ENCODE measurements at regions not wholly inside any gene's neighbourhood (a gene's known extent, or its start where the extent isn't known, plus 50 kb on each side); places are given as distances from the start of the nearest gene placed in this dataset.
"Not testable (repeated sequence)": the region's sequence is repeated elsewhere in the genome, so short reads cannot be mapped to it uniquely, and the experiment has no call there.

DNA sequence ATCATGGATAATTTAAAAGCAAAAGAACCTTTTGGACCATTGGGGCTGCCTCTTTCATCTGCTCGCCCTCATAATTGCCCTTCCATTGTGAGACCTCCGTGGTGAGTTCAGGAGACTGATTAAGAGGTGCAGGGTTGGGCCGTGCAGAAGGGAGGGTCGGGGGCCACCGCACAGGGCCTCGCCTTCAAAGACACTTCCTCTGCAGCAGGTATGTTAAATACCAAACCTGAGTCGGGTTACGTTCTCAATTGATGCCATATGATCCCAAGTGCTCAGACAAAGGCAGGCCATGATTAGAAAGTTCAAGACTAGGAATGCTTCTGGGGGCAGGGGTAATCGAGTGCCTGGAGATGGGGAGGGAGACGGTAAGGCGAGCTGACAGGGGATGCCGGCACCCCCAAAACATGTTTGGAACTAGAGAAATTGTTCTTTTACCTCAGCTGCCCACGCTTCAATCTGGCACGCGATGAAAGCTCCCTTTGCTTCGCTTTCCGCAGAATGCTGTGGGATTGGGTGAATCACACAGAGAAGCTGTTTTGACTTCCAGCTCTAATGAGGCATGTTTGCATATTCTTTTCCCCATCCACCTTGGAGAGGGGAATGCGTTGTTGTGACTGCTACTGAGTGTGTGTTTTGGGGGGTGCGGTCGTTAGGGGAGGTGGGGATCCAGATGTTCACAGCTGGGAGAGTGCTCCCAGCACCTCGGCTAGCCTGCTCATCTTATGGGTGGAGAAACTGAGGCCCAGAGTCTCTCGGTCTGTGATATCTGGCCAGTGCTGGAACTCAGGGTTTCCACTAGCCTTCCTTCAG lies 309.1 kb downstream of the MYCN start:
- DNase-seq = peak; percentile 40

DNA sequence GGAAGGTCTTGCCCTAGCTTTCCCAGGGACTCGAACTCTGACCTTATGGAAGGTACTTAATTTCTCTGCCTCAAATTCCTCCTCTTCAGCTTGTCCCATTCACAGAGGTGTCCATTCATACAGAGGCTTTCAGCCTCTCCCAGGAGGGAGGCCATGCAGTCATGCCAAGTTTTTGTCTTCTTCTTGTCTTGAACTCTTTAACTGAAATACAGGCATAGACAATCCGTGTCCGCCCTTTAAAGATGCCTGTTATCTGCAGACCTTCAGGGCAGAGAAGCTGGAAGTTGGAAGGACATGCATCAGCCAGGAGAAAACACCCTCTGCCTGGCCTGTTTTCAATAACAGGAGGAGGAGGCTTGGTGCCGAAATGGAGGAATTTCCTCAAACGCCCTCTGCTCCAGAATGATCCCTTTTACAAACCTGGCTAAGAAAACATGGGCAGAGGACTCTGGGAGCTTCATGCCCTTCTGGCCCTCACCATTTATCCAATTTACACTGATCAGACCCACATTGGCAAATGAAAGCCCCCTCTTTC lies 308.3 kb downstream of the MYCN start:
- peak; percentile 50 for DNase-seq

DNA sequence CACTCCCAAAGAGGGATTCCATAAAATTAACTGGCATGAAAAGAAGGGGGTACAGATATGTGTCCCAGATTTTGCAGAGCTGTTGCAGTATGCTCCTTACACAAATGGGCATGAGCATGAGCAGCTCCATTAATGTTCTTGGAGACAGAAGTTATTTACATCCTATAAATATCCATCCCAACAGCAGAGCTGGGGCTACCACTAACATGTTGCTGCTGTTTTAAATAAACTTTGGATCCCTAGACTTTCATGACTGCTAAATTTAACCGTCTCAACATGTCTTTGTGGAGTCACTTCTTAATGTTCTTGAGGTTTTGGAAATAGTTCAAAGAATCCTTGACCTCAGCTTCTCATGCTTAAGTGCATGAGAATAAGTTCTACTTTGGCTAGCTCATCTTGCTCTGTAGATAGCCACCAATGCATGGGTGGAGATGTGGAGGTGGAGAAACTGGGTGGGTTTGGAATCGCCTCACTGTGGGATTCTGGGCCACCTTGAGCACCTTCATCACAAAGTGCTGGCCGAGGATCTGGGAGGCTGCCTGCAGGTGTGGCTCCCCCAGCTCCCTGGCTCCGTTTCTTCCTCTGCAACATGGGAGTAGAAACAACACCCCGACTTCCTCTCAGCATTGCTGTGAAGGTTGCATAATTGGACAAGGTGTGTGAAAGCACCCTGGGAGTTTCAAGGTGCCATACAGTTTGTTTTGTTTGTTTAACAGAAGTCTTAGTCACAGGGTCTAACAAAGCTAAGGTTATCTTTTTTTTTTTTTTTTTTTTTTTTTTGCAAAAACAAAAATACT lies 307.2 kb downstream of the MYCN start:
- DNase-seq = peak; percentile 20

DNA sequence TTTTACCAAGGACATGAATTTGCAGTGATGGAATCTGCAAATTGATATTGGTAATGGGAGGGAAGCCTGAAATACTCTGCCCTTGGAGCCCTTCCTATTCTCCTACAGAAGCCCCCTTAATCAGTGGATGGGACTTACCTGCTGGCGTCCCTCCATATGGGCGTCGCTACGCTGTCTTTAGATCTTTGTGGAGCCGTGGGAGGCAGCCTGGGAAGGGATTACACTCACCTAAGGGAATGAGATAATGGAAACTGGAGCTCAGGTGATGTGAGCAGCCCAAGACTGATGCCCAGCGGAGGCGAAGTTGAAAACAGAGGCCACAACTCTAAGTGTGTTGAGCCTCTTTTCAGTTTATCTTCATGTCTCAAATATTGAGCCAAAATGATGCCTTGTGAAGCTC lies 306.6 kb downstream of the MYCN start:
- peak; percentile 38 for DNase-seq

DNA sequence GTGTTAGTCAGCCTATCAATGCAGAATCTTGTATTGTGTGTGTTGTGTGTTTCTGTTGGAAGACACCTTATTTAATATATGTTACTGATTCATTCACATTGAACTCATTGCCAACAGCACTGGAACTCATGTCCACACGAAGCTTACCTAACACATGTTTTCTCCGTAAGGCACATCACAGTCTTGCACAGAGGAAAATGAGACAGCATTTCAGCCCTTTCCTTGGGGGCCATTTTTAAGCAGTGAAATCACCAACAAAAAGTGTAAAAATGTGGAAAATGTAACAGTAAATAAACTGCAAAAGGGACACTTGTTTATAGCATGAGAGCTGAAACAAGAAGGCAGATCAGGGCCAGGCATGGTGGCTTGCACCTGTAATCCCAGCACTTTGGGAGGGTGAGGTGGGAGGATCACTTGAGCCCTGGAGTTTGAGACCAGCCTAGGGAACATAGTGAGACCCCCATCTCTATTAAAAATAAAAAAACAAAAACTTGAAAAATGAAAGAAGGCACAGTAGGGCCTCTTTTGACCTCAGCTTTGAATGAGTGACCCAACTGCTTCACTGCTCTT lies 306.0 kb downstream of the MYCN start:
- DNase-seq = peak; percentile 14

DNA sequence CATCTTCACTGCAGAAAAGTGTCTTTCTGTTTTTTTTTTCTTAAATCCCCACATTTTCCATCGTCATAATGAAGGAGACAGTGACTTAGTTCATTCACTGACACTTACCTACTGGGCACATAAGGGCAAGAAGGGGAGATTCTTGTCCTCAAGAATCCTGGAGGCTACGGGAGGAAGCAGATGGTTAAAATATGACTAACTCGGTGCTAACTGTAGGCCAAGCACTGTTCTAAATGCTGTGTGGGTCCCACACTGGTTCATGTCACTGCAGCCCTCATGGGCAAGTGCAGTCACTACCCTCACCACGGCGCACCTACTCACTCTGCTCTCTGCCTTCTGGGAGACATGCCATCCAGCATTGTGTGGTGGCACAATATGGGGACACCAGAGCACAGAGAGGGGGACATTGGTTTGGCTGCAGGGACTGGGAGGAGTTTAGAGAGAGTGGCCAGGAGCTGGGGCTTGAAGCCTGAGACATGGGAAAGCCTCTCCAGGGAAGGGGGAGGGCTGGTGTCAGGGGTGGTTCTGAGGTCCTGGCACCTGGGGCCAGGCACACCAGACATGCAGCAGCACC lies 305.2 kb downstream of the MYCN start:
- peak; percentile 22 for DNase-seq

DNA sequence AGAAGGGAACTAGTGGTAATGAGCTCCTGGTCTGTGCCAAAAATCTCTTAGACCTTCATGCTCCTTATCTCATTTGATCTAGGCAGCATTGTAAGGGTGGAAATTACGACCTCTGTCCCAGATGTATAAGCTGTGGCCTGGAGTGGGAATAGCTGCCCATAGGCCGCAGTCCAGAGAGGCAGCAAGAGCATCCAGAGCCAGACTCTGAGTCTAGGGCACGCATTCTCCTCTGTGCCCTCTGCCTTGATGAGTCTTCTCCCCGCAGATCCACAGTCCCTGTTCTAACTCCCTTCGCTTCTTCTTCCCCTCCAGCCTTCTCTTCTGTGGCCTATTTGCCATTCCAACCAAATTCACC lies 304.6 kb downstream of the MYCN start:
- peak; percentile 21 for DNase-seq

DNA sequence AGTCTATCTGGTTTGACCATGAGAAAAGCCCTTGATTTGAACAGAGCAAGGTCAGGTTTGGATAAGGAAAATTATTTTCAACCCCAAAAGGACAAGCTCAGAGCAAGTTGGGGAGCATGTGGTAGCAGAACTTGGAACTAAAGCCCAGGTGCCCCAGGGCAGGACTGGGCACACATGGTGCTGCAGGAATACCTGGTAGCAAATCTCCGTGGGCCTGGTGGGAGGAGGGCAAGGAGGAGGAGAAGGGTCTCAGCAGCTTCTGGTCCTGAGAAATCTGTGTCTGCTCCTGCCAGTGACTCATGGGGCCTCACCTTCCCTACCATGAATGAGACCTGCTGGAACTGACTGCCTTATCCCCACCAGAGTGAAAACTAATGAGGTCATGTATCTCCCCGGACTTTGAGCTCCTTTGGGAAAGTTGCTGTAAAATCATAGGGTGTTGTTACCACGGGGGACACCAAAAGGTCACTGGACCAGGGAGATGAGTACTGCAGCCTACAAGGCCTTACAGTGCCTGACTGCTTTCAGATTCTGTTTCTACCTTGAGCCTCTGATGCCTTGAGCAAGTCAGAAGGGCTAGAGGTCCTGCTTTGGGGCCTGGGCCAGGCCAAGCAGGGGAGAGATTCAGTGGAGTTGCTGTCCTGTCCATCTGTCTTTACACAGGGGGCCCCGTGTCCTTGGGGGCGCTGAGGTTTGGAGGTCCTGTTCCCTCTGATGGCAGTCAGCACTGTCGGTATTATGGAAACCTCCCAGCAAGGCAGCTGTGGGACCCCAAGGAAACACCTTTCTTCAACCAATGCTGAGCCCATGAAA lies 304.0 kb downstream of the MYCN start:
- DNase-seq = peak; percentile 43

DNA sequence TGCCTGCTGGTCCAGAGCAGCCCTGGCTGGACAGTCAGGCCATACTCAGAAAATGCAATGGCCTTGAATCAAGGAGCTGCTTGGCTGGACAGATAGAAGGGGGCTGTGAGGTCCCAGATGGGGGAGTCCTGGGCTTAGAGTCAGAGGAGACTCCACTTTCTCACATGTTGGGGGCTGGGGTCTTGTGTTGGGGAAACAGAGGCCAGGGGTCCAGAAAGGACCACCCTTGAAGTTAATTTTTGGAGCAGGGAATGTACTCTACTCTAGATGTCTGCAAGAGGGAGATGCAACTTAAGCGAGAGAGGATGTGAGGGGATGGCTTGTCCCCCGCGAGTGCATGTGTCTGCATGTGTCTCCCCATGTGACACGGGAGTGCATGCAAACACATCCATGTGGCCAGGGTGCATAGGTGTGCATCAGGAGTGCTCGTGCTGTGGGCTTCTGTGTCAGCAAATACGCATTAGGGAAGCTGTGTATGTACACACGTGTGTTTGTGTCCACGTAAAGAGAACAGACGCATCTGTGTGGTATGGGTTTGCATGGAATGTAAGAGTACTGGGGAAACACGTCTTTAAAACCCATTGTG lies 303.2 kb downstream of the MYCN start:
- peak; percentile 31 for DNase-seq

DNA sequence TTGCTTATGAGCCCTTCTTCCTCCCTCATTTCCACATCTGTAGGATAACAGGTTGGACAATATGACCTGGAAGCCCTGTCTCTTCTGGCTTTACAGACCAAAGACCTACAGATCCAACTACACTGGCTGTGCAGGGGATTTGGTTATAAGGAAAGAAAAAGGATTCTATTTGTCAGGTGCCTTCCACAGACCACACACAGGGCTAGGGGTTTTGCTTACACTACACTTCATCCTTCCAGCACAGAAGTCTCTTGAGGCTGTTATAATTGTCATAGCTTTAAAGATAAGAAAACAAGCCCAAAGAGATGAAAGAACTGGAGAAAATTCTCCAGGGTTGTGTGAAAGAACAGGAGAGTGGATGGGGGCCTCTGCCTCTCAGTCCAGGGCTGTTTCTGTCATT lies 302.6 kb downstream of the MYCN start:
- no peak for DNase-seq

DNA sequence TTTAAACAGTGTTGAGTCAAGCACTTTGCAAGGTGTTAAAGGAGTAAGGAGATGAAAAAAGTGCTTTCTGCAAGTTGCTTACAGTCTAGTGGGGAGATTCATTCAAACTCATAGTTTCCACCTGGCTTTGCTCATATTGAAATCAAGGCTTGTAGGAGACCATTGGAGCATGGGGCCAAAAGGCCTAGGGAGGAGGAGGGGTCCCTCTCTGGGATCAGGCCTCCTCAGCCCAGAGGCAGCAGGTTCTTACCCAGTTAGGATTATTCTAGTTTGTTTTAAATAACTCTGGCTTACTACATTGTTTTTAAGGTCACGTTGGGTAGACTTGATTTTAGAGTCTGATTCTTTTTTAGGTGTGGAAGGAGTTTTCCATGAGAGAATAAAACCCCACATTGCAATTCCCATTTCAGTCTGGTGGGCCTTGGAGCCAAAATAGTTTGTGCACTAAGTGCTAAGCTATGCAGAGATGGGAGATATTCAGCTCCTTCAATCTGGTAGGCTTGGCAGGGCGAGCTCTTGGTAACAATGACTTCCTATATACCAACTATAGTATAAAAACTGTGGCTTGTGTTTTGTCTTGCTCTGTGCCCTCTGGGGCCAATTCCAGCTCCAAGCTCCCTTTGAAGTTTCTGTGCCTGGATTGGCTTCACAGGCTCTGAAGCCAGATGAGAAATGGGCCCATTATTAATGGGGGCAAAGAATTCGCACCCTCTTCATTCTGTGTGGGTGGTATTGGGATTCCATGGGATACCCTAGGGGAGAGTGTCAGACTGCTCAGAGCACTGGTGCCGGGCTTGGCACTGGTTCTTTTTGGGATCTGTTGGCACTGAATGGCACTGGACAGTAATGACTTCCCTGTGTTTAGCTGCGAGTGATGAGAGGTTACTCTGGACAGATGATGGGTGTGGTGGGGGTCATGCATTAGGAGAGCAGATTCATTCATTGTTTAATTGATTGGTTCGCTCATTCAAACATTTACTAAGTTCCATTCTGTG lies 301.1 kb downstream of the MYCN start:
- peak; percentile 53 for DNase-seq

DNA sequence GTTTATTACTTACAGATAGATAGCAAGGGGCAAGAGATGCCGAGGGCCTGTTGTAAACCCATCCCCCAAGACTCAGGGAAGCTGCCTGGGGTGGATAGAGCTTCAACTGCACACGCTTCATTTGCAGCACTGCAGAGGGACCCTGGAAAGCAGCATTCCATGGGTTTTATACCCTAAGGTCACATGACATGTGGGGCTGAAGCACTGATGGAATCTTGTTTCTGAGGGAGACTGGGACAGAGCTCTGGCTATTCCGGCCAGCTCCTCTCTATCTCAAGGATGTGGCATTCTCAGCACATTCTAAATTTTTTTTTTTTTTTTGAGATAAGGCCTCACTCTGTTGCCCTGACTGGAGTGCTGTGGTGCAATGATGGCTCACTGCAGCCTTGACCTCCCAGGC lies 300.1 kb downstream of the MYCN start:
- peak; percentile 66 for DNase-seq

DNA sequence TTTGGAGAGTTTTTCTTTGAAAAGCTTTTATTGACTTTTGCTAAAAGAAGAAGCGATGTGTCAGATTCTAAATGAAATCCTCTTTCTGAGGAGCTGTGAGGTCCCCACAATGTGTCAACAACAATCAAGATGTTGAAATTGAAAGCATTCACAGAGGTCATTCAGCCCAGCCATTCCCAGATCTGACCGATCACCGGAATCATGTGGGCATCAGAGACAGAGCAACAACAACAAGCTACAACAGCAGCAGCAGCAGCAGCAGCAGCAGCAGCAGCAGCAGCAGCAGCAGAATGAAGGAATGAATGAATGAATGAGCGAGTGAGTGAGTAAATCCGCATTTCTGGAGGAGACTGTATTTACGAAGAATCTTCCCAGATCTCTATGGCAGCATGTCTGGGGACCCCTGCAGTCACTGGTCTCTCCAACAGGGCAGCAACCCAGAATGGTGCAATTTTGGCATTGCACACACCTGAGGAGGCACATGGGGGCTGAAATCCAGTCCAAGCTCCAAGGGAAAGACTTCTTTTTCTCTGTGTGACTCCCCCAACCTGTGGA lies 299.0 kb downstream of the MYCN start:
- DNase-seq = no peak

DNA sequence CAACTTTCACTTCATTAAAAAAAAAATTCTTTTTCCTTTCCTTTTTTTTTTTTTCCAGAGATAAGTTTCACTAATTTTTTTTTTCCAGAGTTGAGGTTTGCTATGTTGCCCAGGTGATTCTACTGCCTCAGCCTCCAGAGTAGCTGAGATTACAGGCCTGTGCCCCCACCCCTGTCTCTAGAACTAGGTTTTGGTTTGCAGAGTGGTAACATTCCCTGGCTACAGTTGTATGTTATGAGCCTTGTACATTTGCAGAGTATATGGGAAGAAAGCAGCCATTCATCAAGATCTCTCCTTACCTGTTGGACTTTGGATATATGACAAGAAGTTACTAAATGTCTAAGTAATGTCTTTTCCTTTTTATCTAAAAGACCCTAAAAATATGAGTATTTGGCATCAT lies 298.4 kb downstream of the MYCN start:
- no peak for DNase-seq

DNA sequence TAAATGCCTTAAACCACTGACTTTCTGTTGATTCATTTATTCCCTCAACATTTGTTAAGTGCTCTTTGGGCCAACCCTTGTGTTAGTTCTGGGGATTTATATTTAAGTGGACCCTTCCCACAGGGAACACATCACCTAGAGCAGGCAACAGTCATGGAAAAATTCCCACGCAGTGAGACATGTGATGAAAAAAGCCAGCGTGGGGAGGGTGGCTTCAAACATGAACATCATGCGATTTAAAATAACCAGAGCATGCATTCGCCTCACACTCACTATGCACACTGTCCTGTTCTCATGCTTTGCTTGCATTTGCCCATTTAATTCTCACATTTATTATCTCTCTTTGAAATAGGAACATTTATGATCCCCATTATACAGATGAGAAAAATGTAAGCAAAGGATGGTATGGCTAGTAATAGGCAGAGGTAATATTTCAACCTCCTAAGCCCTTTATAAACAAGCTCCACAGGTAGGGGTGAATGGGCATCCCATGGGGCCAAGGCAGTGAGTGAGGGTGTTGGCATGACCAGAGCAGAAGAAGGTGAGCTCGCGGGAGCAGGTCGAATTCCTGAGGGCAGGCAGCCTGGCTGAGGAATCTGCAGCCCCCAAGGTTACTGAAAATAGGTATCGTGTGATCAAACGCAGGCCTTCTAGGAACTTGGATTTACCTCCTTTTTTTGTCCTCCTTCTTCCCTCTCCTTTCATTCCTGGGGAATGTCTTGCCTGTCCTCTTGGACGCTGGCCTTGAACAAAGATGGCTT lies 297.8 kb downstream of the MYCN start:
- peak; percentile 22 for DNase-seq

DNA sequence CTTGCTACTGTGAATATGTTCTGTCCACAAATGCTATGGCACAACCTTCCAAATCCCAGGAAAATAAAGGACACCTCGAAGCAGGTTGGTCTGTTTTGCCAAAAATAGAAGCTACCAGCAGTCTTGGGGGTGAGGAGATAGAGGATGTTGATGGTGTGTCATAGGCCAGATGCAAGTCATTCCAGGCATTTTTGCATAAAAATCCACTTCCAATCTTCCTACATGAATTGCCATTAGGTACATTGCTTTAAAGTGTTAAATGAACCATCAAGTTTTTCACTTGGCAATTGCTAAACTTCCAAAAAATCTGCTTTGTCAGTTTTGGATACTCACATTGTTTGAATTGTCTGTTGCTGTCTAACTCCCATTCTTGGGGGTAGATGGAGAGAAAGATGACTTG lies 295.4 kb downstream of the MYCN start:
- peak; percentile 30 for DNase-seq

DNA sequence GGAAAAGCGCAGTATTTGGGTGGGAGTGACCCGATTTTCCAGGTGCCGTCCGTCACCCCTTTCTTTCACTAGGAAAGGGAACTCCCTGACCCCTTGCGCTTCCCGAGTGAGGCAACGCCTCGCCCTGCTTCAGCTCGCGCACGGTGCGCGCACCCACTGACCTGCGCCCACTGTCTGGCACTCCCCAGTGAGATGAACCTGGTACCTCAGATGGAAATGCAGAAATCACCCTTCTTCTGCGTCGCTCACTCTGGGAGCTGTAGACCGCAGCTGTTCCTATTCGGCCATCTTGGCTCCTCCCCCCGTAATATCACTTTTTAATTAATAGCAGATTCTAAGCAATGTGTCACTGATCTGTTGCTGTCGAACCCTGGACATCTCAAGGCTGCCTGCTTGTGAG lies 294.9 kb downstream of the MYCN start:
- not testable (repeated sequence) for DNase-seq

DNA sequence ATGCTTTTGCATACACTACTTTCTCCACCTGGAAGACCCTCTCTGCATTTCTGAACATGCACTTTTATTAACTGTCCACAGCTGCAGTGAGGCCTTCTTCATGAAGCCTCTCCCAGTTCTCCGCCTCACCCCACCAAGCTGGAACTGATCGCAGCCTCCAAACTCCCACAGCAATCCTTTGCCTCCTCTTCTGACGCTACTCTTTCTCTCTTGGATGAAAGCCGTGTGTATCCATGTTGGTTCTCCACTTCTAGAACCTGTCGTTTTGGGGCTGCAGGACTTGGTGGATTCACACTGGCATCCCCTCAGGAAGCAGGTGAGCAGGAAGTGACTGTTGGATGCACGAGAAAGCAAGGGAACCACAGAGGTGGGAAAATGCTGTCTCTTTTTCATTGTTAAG lies 288.6 kb downstream of the MYCN start:
- no peak for DNase-seq

DNA sequence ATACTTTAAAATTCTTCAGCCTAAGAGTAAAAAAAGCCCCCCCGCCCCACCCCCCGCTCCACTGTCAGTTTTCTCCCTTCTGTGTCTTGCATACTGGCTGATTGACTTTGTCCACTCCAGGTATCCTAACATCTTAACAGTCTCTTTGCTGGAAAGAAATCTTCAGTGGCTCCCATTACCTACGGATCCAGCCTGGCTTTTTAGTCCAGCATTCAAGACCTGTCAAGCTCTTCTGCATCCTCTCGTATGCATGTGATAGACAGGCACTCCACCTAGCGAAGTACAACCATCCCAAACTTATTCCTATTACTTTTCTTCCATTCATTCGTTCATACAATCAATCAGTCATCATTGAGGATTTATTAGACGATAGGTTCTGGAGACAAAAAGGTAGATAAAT lies 288.1 kb downstream of the MYCN start:
- DNase-seq = no peak
